Right hindlimb (tissue), 1 donor: ENCODE measurements at regions not wholly inside any gene's neighbourhood (a gene's known extent, or its start where the extent isn't known, plus 50 kb on each side); places are given as distances from the start of the nearest gene placed in this dataset.
"Not testable (repeated sequence)": the region's sequence is repeated elsewhere in the genome, so short reads cannot be mapped to it uniquely, and the experiment has no call there.

Experiments
- DNase-seq: peaks from one replicate; pipeline ENCODE4 v3.0.0-alpha.2; 2018

DNA sequence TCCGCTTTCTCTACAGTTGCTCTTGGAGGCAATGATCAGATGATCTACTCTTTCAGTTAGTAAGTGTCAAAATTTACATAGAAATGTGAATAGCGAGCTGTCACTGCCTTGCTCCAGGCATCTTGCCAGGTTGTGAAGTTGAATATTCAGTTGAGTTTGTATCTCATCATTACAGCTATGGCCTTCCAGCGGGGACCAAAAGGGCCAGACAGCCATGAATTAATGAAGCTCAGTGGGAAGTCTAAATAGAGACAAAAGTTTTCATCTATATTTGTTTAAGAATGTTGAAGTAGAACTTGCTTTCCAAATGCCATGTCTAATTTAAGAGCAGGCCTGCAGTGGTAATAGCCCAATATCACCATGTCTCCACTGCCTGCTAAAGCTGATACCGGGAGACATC lies 387.8 kb downstream of the FLRT2 start:
- no peak for DNase-seq

DNA sequence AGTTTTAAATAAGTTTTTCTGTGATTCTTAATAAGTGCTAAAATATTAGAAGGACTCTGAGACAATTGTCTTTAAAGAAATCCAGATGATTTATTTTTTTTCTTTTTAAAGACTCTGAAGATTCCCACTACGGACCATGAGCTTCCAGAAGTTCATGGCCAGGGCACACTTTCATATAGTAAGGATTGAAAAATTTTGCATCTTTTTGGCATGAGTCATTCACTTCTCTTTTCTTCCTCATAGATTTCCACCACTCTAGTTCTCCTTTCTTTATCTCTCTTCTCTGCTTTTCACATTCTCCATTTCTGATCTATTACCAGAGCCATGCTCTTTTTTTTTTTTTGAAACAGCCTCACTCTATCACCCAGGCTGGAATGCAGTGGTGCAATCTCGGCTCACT lies 385.8 kb downstream of the FLRT2 start:
- no peak for DNase-seq

DNA sequence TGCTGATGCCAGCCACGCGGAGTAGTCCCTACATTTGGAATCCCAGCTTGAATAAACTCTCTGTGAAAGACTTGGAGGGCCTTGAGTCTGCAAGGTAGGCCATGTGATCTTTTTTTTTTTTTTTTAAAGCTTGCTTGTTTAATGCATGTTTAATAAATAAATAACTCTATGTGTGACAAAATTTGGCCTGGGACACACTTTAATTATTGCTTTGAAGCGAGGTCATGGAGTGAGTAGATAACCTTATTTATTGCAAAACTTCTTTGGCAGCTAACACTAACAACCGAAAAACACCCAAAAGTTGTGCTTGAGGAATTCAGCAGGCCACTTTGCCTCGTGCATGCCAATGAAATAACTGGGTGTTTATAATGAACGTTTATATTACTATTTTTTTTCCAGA lies 382.2 kb downstream of the FLRT2 start:
- DNase-seq, result no peak

DNA sequence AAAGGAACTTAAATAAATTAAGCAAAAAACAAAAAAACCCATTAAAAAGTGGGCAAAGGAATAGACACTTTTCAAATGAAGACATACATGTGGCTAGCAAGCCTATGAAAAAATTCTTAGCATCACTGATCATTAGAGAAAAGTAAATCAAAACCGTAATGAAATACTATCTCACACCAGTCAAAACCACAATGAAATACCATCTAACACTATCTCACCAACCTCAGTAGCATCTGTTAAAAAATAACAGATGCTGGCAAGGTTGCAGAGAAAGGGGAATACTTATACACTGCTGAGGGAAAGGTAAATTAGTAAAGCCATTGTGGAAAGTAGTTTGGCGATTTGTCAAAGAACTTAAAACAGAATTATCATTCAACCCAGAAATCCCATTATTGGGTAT lies 381.1 kb downstream of the FLRT2 start:
- DNase-seq, result no peak

DNA sequence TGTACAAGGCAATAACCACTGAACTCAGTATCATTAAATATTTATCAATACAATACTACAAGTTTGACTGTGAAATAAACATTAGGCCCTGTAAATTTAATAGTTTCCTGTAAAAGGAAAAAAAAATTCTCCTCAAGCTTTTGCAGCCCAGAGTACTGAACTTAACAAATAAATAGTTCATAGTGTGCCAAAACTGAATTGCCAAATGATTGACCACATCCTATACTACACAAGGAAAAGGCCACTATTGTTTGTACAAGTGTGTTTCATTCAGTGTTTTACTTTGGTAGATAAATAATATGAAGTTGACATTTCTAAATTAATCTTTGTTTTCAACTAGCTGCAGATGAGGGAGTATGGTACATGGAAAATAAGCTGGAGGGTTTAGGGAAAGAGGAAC lies 379.6 kb downstream of the FLRT2 start:
- no peak for DNase-seq

DNA sequence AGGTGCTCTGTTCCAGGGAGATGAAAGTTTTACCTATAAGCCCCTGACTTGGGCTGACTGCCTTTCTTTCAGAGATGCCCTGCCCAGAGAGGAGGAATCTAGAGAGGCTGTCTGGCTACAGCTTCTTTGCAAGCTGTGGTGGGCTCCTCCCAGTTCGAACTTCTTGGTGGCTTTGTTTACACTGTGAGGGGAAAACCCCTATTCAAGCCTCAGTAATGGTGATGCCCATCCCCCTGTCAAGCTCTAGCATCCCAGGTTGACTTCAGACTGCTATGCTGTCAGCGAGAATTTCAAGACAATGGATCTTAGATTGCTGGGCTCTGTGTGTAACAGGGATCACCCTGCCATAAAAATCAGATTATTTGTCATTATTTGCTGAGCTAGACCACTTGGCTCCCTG lies 377.6 kb downstream of the FLRT2 start:
- DNase-seq, result no peak

DNA sequence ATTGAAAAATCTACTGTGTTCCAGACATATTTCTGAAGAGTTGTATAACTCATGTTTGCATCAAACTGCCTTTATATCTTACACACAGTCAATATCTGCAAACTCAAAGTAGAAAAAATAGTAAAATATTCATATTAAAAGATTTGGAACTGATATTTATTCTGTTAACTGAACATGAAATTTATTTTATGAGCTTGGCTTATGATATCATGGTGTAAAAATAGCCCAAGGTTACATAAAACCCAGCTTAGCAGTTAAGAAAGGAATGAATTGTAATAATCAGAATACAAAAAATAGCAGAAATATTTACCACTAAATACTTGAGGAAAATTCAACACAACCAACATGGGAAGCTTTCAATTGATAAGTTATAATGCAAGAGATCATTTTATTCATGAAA lies 367.9 kb downstream of the FLRT2 start:
- no peak for DNase-seq

DNA sequence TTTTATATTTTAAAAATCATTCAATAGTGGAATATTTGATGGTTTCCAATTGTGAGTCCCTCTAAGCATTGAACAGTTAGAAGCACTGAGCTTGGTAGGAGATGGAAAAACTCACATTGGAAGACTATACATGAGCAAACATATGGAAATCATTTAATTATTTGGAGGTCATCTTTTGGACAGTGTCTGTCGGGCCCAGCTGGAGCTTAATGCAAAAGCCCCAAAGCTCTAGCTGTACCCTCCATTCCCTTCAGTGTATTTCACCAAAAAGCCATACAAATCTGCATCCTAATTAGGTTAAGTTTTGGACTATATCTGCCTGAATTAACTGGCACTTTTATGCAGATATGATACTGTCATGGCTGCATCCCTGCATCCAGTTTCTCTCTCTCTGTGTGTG lies 365.7 kb downstream of the FLRT2 start:
- peak; percentile 24 for DNase-seq

DNA sequence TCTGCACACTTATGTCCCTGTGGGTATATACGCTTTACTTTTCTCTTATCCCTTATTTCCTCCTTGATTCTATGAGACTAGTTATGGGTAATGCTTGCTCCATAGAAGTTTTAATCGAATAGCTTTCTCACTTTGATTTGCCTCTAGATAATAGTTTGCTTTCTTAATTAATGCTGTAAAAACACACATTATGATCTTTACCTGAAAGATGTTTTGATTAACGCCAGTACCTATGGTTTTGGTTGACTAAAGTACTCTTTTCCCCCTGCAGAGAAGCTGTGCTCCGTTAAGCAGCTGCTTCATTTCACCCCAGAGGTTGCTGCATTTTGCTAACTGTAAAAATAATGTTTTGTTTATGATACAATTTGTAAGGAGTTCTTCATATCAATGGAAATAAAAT lies 362.3 kb downstream of the FLRT2 start:
- DNase-seq, result no peak

DNA sequence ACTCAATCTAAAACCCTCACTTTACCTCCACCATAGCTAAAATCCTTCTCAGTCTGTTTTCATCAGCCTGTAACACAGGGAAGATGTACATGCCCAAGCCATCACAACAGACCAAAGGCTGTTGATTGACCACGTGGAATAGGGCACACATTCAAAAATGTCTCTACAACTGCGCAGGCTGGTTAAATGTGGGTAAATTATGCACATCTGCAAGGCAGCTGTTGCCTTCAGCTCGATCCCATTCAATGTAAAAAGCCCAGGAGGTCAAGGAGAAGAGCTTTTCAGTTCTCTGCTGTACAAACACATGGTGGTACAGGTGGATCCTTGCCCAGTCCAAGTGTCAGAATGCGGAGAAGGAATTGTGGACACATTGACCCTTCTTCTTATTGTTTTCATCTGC lies 354.0 kb downstream of the FLRT2 start:
- no peak for DNase-seq

DNA sequence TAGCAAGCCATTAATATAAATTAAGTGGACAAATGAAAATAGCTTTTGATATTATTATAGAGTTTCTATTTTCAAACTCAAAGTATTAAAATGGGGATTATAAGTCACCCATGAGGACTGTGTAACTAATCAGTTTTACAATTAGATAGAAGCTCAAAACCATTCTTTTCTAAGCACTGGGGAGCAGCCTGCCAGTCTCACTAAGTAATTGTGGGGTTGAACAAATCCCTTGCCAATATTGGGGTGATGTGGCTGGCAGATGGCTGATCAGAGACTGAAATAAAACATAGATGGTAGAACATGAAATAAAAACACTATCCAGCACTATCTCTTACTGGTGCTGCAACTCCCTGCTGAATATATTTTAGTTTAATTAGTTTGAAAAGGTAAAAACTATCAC lies 353.2 kb downstream of the FLRT2 start:
- DNase-seq, result no peak

DNA sequence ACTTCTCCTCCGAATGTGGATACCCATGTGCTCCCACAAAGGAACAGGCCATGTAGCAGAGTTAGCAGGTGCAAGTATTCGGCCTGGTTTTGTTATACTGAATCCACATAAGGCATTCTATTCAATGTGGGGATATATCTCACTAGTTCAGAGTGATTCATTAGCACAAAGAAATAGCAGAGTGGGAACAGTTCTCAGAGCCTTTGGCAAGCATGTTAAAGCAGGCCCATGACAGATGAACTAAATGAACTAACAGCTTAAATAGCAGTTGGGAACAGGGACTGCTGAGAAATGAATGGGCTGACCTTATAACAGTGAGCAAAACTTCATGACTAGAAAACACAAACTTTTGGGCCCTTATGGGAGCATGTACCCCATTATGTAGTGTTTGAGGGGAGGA lies 352.0 kb downstream of the FLRT2 start:
- no peak for DNase-seq

DNA sequence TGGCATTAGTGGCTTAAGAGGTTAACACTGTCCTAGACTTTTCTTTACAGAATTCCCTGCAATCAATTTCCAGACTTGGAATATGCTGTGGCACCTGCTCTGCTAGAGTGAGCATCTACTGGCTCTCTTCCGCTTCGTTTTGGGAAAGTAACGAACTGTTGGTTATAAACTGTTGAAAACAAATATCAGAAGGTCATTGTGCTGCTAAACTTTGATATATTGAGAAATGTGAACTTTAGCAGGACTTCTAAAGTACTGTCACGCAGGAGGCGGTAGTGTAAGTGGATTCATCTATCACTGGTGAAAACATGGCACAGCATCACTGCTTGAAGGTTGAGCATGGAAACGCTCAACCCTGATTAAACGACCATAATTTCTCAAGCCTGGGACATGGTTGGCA lies 348.9 kb downstream of the FLRT2 start:
- DNase-seq, result no peak

DNA sequence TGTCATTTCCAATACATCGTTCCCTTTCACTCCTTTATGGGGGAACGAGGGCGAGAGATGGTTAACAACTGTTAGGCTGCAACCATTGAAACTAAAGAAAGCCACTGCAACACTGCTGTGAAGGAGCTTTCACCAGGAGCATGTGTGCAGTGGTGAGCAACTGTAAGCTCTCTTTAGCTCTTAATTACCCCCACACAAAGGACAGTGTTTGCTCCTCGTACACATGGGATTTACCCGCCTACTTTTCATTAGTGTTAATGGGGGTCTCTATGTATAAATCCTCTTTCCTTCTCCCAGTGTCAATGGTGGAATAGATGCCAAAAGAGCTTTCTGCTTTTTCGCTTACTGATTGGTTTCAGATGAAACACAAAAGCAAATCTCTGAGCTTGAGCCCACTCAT lies 343.1 kb downstream of the FLRT2 start:
- no peak for DNase-seq

DNA sequence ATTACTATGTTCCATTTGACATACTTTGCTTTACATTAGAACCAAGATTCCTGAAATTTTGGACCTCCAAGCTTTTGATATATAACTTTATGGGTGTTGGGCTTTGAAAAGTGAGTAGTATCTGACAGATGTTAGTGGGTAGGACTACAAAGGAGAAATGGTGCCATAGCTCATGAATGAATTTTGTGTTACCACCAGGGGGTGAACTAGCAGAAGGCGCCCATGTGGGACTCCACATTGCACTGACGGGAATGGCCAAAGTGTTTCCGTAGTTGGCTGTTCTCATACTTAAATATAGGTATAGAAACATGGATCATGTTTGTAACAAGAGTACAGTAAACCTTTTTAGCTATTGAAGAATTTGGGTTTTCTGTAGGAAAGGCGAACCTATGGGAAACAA lies 337.5 kb downstream of the FLRT2 start:
- no peak for DNase-seq

DNA sequence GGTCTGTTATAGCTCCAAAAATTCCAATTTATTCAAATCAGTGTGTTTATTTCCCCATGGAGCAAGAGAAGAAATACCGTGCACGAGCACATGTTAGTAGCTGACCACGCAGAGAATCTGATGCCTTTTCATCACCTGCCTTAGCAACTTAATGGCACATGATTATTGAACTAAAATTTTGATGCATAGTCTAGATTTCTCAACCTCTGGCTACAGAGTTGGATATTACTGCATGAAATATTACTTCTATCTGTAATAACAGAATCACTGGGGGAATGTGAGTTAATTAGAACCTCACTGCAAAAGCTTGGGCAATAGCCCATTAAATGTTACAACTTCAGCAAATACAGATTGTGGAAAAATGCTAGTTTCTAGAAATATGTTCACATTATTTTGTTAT lies 335.8 kb downstream of the FLRT2 start:
- no peak for DNase-seq

DNA sequence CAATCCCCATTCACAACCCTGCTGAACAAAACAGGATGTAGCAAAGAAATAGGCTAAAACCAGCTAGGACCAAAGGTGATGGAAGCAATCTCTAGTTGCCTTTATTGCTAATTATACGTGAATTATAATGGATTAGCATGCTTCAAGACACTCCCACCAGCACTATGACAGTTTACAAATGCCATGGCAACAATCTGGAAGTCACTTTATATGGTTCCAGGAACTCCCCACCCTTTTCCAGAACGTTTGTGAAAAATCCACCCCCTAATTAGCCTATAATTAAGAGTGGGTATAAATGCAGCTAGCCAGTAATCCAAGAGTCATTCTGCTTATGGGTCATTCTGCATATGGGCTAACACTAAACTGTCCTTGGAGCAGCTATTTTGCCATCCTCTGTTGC lies 328.7 kb downstream of the FLRT2 start:
- no peak for DNase-seq

DNA sequence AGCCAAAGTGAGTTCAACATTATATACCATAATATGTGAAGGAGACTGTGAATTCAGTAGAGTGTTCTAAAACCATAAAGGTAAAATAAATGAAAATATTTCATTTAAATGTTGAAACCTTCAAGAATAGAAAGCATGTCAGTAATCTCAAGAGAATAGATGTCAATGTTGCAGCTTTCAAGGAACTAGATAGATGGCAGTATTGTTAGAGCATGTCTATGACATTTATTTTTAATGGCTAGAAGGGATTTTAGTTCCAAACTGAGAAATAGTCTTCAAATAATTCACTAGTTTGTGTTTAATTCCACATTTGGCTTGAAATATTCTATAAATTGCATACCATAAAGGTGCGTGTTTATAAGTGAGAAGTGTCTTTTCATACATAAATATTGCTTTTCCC lies 326.5 kb downstream of the FLRT2 start:
- no peak for DNase-seq

DNA sequence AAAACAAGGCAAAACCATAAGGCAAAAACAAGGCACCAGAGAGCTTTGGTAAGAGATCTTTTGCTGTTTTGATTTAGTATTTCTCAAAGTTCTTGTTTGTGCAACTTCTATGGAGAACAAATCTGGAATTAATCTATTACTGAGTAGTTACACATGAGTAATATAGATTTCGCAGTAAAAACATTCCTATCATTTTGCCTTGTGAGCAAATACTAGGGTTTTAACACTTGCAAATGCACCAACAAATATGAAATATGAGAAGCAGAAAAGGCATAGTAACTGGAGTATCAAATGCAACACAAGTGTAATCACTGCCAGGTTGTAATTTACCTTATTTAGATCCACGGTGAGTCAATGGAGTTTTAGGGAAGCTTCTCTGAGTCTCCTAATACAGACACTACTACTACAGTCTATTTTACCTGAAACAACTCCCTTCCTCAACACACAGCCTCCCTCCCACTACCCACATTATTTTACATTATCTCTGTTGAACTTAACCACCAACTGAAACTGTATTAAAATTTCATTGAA lies 324.1 kb downstream of the FLRT2 start:
- DNase-seq, result no peak

DNA sequence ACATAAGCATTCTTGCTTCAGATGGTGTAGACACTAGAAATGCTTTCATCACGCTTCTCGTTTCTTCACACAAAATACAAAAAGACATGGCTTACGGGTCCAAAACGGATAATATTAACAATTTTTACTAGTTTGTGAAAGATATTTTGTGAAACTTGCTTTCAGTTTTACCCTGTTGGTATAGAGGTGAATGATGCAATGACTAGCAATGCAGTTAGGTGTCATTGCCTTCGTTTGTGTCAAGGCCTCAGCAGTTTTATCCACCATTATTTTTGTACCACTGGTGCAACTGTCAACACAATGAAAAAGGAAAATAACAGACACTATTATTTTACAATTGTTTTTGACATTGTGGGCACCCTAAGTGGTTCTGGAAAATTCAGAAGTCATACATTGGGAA lies 323.0 kb downstream of the FLRT2 start:
- DNase-seq, result no peak

DNA sequence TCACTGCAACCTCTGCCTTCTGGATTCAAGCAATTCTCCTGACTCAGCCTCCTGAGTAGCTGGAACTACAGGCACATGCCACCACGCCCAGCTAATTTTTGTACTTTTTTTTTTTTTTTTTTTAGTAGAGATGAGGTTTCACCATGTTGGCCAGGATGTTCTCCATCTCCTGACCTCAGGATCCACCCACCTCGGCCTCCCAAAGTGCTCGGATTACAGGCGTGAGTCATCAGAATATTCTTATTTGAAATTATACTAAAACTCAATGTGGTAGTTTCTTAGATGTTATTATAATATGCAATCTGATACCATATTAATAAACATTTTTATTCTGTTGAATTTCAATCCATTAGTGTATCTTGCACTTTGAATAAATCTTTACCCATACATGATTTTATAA lies 322.2 kb downstream of the FLRT2 start:
- DNase-seq, result not testable (repeated sequence)

DNA sequence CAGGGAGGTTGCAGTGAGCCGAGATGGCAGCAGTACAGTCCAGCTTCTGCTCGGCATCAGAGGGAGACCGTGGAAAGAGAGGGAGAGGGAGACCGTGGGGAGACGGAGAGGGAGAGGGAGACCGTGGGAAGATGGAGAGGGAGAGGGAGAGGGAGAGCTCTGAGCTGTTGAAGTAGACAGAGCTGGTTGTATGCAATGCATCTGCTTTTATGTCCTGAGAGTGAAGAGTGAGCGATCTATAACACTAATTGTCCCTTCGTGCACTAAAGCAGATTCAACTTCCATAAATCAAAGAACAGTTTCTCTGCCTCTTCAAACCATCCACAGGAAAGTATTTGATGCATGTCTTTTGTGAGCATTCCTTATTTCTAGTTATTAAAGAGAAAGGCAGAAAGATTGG lies 300.6 kb downstream of the FLRT2 start:
- DNase-seq, result not testable (repeated sequence)

DNA sequence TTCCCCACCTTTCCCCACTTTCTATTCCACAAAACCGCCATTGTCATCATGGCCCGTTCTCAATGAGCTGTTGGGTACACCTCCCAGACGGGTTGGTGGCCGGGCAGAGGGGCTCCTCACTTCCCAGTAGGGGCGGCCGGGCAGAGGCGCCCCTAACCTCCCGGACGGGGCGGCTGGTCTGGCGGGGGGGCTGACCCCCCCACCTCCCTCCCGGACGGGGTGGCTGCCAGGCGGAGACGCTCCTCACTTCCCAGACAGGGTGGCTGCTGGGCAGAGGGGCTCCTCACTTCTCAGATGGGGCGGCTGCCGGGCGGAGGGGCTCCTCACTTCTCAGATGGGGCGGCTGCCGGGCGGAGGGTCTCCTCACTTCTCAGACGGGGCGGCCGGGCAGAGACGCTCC lies 299.7 kb downstream of the FLRT2 start:
- DNase-seq, result not testable (repeated sequence)

DNA sequence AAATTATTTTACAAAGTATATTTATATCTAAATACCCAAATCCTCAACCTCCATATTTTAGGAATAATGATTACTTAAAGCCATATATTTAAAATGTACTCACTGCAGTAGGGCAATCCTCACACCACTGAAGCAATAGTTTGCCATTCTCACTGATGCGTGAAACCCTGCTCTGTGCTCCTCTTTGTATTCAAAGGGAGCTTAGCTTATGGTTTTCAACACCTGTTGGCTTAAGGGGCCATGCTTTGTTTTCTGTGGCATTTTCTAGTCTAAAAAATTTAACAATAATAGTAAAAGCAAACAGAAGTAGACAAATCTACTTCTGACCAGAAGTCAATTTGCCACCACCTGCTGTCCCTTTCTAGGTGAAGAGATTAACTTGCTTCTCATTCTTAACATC lies 294.6 kb downstream of the FLRT2 start:
- DNase-seq, result no peak

DNA sequence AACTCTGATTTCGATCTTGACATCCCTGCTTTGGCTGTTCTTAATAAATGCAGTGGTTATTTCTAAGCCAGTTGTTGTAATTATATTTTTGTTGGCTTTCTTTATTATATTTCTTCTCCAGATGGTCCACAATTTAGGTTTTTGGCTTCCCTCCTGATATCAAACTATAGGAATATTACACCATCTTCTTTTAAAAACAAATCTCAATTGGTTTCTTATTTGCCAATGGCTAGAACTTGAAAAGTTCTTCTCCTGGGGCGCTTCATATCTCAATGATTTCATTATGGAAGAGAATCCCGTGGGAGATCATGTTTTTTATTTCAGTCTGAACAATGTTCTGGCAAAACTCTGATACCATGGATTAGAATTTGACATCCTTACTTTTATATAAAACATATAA lies 292.3 kb downstream of the FLRT2 start:
- no peak for DNase-seq

DNA sequence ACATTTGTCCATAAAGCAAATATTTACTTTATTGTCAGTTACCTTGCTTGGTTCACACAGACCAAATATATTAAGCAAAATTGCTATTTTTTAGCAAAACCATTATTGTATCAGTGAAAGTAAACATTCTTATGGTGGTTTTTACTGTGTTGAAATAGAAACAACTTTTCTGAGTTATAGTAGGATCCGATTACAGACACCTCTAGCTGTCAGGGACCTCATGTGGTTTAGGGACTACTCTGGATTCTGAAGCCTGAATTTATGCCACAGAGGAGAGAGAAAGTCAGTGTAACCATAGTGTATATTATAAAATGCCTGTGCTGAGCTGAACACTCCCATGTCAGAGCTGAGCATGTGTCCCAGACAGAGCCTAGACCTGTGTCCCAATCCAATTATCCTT lies 287.5 kb downstream of the FLRT2 start:
- no peak for DNase-seq
